COLO668 (cell line): ENCODE measurements at regions not wholly inside any gene's neighbourhood (a gene's known extent, or its start where the extent isn't known, plus 50 kb on each side); places are given as distances from the start of the nearest gene placed in this dataset.

Source experiments
- DNase-seq: peaks from one replicate; lab custom pipeline; 2025; ENCODE audit not compliant: unreplicated experiment; lab: John Stamatoyannopoulos, UW

DNA sequence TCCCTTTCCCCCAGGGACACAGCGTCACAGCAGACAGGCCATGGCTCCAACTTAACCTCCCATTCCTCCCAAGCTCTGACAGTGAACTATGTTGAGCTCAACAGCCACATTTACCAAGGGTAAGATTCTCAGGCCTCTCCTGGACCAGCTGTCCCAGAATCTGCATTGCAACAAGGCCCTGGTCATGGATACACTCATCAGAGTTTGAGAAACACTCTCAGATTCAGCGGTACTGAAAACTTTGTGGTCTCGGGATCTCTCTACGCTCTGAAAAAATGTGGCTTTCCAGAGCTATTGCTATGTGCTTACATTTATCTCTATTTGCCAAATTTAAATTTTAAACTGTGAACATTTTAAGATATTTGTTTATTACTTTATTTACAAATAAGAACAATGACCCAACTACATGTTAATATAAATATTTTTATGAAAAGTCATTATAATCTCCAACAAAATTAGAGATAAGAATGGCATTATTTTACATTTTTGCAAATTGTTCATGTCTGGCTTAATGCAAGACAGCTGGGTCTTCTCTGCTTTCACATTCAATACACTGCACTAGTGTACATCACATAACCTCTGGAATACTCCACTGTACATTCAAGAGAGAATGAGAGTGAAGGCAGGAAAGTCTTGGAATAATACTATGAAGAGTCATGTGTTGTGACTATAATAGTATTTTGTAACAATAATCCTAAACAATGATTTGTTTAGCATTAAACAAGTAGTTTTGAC lies 190.9 kb upstream of the PITRM1 start:
- no peak for DNase-seq

GRCh38 chr10:3362394-3362793 lies 189.8 kb upstream of the PITRM1 start:
- no peak for DNase-seq

DNA sequence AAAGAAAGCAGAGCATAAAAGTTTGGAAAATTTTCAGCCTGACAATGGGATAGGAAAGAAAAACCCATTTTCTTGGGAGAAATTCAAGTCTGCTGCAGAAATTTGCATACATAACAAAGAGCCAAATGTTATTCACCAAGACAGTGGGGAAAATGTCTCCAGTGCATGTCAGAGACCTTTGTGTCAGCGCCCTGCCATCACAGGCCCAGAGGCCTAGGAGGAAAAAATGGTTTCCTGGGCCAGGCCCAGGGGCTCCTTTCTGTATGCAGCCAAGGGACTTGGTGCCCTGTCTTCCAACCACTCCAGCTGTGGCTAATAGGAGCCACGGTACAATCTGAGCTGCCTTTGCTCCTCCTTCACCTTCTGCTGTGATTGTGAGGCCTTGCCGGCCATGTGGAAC lies 189.1 kb upstream of the PITRM1 start:
- no peak for DNase-seq

GRCh38 chr10:3357737-3358136 lies 185.2 kb upstream of the PITRM1 start:
- no peak for DNase-seq

GRCh38 chr10:3355536-3355935 lies 183.0 kb upstream of the PITRM1 start:
- no peak for DNase-seq

DNA sequence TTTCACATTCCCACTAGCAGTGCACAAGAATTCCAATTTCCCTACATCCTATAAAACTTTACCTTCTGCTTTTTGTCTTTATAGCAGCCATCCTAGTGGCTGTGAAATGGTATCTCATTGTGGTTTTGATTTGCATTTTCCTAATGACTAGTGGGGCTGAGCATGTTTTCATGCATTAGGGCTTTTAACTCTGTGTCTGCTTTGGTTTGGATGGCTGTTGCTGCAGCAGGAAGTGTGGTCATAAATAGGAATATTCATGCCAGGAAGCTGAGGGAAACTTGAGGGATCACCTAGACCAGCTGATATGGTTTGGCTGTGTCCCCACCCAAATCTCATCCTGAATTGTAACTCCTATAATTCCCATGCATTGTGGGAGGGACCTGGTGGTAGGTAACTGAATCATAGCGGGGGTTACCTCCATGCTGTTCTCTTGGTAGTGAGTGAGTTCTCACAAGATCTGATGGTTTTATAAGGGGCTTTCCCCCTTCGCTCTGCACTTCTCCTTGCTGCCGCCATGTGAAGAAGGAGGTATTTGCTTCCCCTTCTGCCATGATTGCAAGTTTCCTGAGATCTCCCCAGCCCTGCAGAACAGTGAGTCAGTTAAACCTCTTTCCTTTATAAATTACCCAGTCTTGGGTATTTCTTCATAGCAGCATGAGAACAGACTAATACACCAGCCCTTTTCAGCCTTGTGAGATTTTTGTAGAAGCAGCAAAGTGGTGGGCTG lies 181.8 kb upstream of the PITRM1 start:
- DNase-seq = no peak

- DNase-seq = no peak
These were observed 180.7 kb upstream of the PITRM1 start for GRCh38 chr10:3353235-3353634.

- no peak for DNase-seq
These were observed 178.2 kb upstream of the PITRM1 start for GRCh38 chr10:3350617-3351258.

- no peak for DNase-seq
These were observed 177.6 kb upstream of the PITRM1 start for GRCh38 chr10:3350205-3350604.

GRCh38 chr10:3348564-3348963 lies 176.0 kb upstream of the PITRM1 start:
- no peak for DNase-seq

- no peak for DNase-seq
These were observed 175.0 kb upstream of the PITRM1 start for GRCh38 chr10:3347413-3348182.

DNA sequence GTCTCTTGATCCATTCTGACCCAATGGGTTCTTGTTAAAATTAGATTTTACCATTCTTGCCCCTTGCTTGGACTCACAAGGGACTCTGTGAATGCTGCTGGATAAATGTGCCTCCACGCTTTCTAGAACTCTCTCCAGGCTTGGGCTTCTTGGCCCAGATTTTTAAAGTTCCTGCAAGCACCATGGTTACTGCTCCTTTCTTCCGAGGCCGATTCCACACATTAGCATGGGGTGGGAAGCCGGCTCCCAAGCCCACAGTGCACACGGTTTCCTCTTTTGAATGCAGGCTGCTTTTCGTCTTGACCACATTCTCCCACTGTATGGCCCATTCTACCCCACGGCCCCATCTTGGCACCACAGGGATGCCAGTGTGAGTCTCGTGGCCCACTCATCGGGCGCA lies 174.3 kb upstream of the PITRM1 start:
- DNase-seq = no peak

- DNase-seq = no peak
These were observed 170.2 kb upstream of the PITRM1 start for GRCh38 chr10:3342771-3343170.

GRCh38 chr10:3340127-3340730 lies 167.6 kb upstream of the PITRM1 start:
- DNase-seq = no peak

DNA sequence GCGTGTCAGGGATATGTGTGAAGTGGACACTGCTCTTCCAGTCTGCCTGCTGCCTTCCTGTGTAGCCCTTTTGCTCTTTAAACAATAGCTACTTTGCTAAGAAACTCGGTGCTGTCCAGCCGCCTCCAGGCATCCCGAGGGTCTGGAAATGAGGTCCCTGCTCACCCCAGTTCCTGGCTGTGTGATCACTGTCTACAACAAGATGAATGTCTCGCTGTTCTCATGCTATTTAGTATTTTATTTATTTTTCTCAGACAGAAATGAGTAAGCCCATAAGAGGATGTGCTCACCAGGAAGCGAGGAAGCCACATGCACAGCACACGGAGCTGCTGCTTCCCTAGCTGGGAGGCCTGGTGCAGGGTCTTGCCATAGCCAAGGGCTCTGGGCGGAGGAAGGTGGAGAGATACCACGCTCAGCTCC lies 167.0 kb upstream of the PITRM1 start:
- no peak for DNase-seq

DNA sequence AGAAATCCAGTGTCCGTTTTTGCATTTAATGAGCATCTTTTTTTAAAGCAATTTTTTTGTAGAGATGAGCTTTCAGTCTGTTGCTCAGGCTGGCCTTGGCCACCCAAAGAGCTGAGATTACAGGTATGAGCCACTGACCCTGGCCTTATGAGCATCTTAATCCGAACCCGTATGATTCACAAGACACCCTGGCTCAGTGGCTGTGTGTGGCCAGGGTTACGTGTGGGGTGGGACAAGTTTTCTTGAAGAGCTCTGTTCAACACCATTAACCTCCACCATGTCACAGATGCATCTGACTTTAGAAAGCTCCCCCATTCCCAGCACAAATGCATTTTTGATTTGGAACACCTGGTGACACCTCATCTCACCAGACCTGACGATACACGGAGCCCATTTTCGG lies 166.5 kb upstream of the PITRM1 start:
- no peak for DNase-seq

GRCh38 chr10:3337741-3338140 lies 165.2 kb upstream of the PITRM1 start:
- DNase-seq = no peak

DNA sequence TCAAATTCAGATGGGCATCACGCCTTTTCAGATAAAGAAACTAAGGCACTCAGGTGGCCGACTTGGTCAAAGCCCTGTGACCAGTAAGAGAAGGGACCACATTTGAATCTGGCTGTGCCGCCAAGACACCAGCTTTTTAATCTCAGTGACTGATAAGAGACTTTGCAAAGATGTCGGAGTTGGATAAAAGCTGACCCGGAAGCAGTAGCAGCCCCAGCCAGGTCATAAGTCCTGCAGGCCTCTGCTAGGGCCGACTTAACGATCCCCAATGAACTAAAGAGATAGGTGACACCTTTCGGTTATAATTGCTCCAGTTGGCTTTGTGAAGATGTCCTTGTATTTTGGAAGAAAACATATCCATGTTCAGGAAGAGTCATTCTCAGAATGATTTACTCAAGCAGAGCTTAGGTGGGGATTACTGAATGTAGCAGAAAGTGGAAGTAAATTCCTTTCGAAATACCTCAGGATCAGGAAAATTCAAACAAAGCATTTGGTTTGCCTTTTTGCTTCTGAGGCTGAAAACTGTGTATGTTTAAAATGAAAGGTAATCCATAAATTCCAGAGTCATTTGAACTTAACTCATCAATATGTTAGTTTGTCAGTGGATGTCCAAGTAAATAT lies 164.2 kb upstream of the PITRM1 start:
- no peak for DNase-seq

GRCh38 chr10:3333426-3333825 lies 160.8 kb upstream of the PITRM1 start:
- DNase-seq = no peak

GRCh38 chr10:3331690-3332230 lies 159.2 kb upstream of the PITRM1 start:
- no peak for DNase-seq
